Breast epithelium (tissue), 3 donors: ENCODE measurements at regions not wholly inside any gene's neighbourhood (a gene's known extent, or its start where the extent isn't known, plus 50 kb on each side); places are given as distances from the start of the nearest gene placed in this dataset.

ENCODE experiments used
- CTCF ChIP-seq, 3 donors: fragments of 450-650 bp; IDR thresholded peaks; one replicate each; pipeline ENCODE4 v1.5.1; 2016 to 2017; ENCODE audit warnings: antibody characterized with exemption in 3 of 3, mild to moderate bottlenecking in 3 of 3, moderate library complexity in 3 of 3
- POLR2A ChIP-seq: fragments of 450-650 bp; IDR thresholded peaks from one replicate; pipeline ENCODE4 v1.6.1; 2016; ENCODE audit warnings: antibody characterized with exemption, mild to moderate bottlenecking, moderate library complexity
- POLR2AphosphoS5 ChIP-seq, 3 donors: sonication (generic); formaldehyde crosslinking; IDR thresholded peaks; one replicate each; pipeline ENCODE4 v1.6.1; 2017; ENCODE audit warnings: antibody characterized with exemption in 3 of 3

- TF ChIP-seq CTCF (IDR thresholded peaks at IDR 0.05) (no peak), POLR2A (no peak), POLR2AphosphoS5 (IDR thresholded peaks at IDR 0.05) (no peak)
Observed at GRCh38 chr1:175864625-175865024, 121.2 kb upstream of the TNR start.
